ENCODE measurements at regions not wholly inside any gene's neighbourhood (a gene's known extent, or its start where the extent isn't known, plus 50 kb on each side); places are given as distances from the start of the nearest gene placed in this dataset.
"Not testable (repeated sequence)": the region's sequence is repeated elsewhere in the genome, so short reads cannot be mapped to it uniquely, and the experiment has no call there.

- H3K27me3 ChIP-seq (ENCODE audit: low read depth), result peaks cover 60% of the 10 kb centered on the region
- no peaks in the 10 kb centered on the region for H3K4me1 ChIP-seq
- no peaks in the 10 kb centered on the region for H3K36me3 ChIP-seq
- no peak for DNase-seq
- no peak overlapping the region for H3K27ac ChIP-seq (replicated peaks)
- no peak overlapping the region for H3K4me3 ChIP-seq
- H3K9me3 ChIP-seq (replicated peaks), result no peaks in the 10 kb centered on the region
- no peak for TF ChIP-seq CTCF (IDR thresholded peaks at IDR 0.05; ENCODE audit: borderline replicate concordance)
- intact Hi-C loops (cut with micrococcal nuclease), result no loop called here
These were observed 71.6 kb downstream of the TFAP2A start for GRCh38 chr6:10343320-10343719.

DNA sequence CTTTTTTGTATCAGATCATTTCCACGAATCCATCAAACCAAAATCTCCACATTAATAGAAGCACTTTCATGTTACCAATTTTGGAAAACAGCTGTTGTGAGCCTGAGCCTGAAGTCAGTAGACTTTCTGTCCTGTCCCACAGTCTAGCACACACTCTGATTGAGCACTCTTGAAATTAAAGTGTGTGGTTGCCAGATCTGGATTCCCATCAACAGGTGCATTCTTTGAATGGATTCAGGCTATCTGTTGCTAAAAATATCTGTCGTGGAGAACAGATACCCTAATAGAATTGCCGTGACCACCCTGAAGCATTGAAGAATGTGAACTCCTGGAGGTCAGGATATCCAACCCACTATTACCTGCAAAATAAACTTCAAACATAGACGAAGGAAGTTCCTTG, 73.3 kb downstream of the TFAP2A start:
- Histone ChIP-seq H3K27me3 (ENCODE audit: low read depth) (peaks cover 56% of the 10 kb centered on the region), H3K4me3 (no peak overlapping the region), H3K27ac (replicated peaks) (no peak overlapping the region), H3K9me3 (replicated peaks) (no peaks in the 10 kb centered on the region), H3K4me1 (no peaks in the 10 kb centered on the region), H3K36me3 (no peaks in the 10 kb centered on the region)
- no peak for DNase-seq
- TF ChIP-seq CTCF (IDR thresholded peaks at IDR 0.05; ENCODE audit: borderline replicate concordance), result no peak
- intact Hi-C loops (cut with micrococcal nuclease), result no loop called here

DNA sequence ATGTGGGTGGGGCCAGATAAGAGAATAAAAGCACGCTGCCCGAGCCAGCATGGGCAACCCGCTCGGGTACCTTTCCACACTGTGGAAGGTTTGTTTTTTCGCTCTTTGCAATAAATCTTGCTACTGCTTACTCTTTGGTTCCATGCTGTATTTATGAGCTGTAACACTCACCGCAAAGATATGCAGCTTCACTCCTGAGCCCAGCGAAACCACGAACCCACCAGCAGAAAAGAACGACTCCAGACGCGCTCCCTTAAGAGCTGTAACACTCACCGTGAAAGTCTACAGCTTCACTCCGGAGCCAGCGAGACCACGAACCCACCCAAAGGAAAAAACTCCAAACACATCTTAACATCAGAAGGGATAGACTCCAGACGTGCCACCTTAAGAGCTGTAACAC, 76.7 kb downstream of the TFAP2A start:
- Histone ChIP-seq H3K9me3 (replicated peaks) (no peaks in the 10 kb centered on the region), H3K27me3 (ENCODE audit: low read depth) (peaks cover 43% of the 10 kb centered on the region), H3K27ac (replicated peaks) (no peak overlapping the region), H3K4me1 (no peaks in the 10 kb centered on the region), H3K36me3 (no peaks in the 10 kb centered on the region), H3K4me3 (no peak overlapping the region)
- TF ChIP-seq CTCF (IDR thresholded peaks at IDR 0.05; ENCODE audit: borderline replicate concordance), result no peak
- intact Hi-C loops (cut with micrococcal nuclease), result no loop called here
- no peak for DNase-seq

DNA sequence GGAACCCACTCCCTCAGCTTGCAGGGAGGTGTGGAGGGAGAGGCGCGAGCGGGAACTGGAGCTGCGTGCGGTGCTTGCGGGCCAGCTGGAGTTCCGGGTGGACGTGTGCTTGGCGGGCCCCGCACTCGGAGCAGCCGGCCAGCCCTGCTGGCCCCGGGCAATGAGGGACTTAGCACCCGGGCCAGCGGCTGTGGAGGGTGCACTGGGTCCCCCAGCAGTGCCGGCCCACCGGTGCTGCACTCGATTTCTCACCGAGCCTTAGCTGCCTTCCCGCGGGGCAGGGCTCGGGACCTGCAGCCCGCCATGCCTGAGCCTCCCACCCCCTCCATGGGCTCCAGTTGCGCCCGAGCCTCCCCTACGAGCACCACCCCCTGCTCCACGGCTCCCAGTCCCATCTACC, 77.5 kb downstream of the TFAP2A start:
- DNase-seq; H3K27ac ChIP-seq (replicated peaks); H3K36me3 ChIP-seq; intact Hi-C loops (cut with micrococcal nuclease); H3K4me3 ChIP-seq; H3K9me3 ChIP-seq (replicated peaks); H3K4me1 ChIP-seq: not testable (repeated sequence)
- H3K27me3 ChIP-seq (ENCODE audit: low read depth), result peaks cover 36% of the 10 kb centered on the region

GRCh38 chr6:10332111-10332510, 82.8 kb downstream of the TFAP2A start:
- DNase-seq, result no peak
- no peak overlapping the region for H3K4me3 ChIP-seq
- no peak overlapping the region for H3K27ac ChIP-seq (replicated peaks)
- H3K9me3 ChIP-seq (replicated peaks), result no peaks in the 10 kb centered on the region
- peaks cover 12% of the 10 kb centered on the region for H3K27me3 ChIP-seq (ENCODE audit: low read depth)
- no peak for TF ChIP-seq CTCF (IDR thresholded peaks at IDR 0.05; ENCODE audit: borderline replicate concordance)
- intact Hi-C loops (cut with micrococcal nuclease), result no loop called here
- H3K4me1 ChIP-seq, result no peaks in the 10 kb centered on the region
- H3K36me3 ChIP-seq, result no peaks in the 10 kb centered on the region

- Histone ChIP-seq H3K36me3 (no peaks in the 10 kb centered on the region), H3K4me1 (no peaks in the 10 kb centered on the region), H3K27me3 (ENCODE audit: low read depth) (peaks cover 12% of the 10 kb centered on the region), H3K9me3 (replicated peaks) (no peaks in the 10 kb centered on the region), H3K4me3 (no peak overlapping the region), H3K27ac (replicated peaks) (no peak overlapping the region)
- TF ChIP-seq CTCF (IDR thresholded peaks at IDR 0.05; ENCODE audit: borderline replicate concordance), result no peak
- intact Hi-C loops (cut with micrococcal nuclease), result no loop called here
- DNase-seq, result no peak
These were observed 83.4 kb downstream of the TFAP2A start for GRCh38 chr6:10331334-10331968.

Measured in left ventricle myocardium inferior (tissue), 1 donor.